HuH-7 (cell line): ENCODE measurements at regions not wholly inside any gene's neighbourhood (a gene's known extent, or its start where the extent isn't known, plus 50 kb on each side); places are given as distances from the start of the nearest gene placed in this dataset.

ENCODE experiments used
- DNase-seq: peaks from one replicate; pipeline ENCODE4 v3.0.0; 2011; ENCODE audit warnings: low spot score

DNA sequence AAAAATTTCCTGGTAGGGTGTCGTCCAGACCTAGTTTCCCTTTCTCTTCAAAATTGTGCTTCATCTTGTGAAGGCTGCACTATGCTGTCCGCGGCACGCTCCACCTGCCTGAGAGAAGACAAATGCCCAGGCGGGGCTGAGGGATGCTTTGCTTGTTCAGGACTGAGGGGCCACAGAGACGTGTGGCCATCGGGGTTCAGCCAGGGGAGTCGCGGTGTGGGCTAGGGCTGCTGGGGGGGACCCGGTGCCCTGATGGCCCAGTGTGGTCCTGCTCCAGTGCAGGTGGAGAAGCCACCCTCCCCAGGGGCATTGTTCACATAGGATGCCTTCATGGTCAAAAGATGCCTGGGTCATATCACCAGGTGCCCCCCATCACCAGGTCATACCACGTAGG lies 107.8 kb upstream of the SHH start:
- DNase-seq = no peak

DNA sequence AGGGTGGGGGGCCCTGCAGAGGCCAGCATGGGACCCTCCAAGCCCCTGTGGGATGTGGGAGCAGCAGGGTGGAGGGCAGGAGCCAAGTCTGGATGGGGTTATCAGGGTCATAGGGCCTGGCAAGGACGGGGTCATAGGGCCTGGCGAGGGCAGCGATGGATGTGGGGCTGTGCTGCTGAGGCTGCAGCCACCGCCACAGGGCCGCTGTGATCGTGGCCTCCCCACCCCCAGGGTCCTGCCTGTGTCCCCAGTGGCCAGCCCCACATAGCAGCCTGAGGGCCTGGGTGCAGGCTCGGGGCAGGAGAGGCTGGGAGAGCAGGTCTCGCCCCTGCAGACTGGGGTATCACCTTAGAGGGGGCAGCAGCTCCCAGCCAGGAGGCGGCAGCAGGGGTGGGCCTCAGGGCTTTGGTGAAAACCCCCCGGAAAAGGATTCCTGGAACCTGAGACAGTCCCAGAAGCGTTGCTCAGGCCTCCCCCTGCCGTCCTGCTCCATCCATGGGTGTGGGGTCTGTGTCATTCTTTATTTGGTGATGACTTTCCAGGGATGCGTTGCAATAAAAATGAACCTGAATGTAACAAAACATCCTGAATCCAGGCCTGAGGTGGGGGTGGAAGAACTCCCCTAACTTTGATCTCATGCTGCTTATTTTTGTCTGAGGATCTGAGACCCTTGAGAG lies 107.3 kb upstream of the SHH start:
- DNase-seq = peak; percentile 32

DNA sequence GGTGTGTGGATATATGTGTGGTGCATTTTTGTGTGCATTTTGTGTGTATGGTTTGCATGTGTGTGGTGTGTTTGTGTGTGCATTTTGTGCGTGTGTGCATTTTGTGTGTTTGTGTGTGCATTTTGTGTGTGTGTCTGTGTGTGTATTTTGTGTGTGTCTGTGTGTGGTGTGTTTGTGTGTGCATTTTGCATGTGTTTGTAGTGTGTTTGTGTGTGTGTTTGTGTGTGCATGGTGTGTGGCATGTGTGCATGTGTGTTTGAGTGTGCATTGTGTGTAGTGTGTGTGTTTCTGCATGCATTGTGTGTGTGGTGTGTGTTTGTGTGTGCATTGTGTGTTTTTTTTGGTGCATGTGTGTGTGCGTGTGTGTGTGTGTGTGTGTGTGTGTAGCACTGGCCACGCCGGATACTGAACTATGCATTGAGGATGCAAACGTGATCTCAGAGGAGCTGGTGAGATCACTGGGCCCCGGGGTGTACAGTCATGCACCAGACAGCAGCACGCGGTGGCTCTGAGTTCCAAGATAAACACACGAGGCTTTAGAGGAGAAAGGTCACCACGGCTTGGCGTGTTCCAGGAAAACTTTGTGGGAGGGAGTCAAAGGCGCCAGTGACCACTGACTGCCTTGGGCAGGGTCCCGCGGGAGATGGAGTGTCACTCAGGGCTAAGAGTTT lies 106.6 kb upstream of the SHH start:
- DNase-seq = peak; percentile 70

- DNase-seq = no peak
These were observed 105.7 kb upstream of the SHH start for GRCh38 chr7:155917836-155918430.

GRCh38 chr7:155916926-155917655 lies 104.8 kb upstream of the SHH start:
- no peak for DNase-seq

DNA sequence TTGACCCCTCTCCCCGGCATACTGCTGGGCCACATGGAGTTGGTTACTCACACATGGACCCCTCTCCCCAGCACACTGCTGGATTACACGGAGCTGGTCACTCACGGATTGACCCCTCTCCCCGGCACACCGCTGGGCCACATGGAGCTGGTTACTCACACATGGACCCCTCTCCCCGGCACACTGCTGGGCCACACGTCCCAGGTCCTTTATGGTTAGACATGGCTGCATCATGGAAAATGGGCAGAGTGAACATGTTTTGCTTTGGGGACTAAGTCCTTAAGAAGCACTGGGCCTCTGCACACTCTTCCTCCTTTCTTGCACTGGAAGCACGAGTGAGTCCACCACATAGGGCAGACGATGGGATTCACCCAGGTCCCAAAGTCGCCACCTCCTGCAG lies 102.1 kb upstream of the SHH start:
- DNase-seq = no peak

- DNase-seq = no peak
These were observed 101.5 kb upstream of the SHH start for GRCh38 chr7:155913719-155914118.

- no peak for DNase-seq
These were observed 101.0 kb upstream of the SHH start for GRCh38 chr7:155913291-155913690.

DNA sequence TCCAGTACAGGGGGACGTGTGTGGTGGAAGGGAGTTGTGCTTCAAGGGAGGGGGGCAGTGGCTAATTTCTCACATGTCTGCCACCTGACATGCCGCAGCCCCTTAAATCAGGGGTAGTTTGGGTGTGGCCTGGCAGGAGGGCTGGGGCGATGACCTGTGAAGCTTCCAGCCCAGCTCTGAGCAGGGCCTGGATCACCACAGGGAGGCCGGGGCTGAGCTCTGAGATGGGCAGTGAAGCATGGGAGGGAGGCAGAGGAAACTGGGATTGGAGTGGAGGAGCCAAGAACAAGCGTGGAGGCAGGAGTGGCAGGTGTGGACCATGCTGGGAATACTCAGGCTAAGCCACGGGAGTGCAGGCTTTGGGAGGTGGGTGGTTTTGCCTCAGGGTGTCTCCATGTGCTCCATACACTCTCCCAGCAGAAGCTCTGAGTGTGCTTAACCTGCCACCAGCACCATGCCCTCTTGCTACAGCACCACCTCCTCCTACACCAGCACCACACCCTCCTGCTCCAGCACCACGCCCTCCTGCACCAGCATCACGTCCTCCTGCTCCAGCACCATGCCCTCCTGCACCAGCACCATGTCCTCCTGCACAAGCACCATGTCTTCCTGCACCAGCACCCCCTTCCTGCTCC lies 99.3 kb upstream of the SHH start:
- DNase-seq = no peak

DNA sequence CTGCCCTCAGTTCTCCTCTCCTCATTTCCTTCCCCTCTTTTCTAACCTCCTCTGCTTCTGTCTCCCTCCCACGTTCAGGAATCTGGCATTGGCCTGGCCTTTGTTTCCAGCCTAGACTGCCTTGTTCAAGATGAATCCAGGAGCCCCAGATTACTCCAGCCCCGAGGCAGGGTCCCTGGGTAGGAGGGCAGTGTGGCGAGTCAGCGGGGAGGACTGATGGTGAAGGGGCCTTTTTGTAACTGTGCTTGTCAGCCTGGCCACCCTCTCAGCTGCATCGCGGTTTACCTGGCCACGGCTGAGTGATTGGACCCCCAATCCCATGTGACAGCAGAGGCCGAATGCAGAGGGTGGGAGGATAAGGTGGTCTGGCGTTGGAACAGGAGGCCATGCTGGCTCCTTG lies 96.1 kb upstream of the SHH start:
- DNase-seq = no peak

DNA sequence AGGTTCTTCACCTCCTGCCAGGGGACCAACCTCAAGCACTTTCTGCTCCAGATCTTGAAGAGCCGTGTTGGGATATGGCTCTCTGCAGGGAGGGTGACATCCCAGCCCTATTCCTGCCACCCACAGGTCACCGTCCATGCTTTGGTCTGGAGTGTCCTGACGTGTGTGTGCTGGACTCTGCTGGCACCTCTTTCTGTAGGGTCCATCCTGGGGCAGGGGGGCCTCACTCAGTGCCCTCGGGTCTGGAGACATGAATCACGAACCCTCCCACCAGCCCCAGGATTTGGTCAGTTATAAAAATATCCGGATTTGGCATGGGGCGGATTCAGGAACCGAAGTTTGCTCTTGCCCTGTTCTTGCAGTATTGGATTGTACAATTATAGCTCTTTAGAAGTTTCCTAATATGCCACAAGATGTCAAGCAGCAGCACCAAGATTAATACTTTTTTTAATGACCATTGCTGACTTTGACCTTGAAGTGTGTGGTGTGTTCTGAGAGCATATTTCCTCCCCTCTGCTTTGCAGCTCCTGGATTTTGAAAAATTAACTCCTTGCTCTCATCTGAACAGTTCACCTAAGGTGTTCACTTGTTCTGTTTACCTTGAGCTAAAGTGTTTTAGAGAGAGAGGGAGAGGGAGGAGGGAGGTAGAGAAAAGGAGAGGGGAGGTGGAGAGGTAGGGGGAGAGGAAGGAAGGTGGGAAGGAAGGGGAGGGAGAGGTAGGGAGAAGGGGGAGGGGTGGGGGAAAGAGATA lies 95.4 kb upstream of the SHH start:
- DNase-seq = no peak

GRCh38 chr7:155901176-155901575 lies 88.9 kb upstream of the SHH start:
- no peak for DNase-seq

DNA sequence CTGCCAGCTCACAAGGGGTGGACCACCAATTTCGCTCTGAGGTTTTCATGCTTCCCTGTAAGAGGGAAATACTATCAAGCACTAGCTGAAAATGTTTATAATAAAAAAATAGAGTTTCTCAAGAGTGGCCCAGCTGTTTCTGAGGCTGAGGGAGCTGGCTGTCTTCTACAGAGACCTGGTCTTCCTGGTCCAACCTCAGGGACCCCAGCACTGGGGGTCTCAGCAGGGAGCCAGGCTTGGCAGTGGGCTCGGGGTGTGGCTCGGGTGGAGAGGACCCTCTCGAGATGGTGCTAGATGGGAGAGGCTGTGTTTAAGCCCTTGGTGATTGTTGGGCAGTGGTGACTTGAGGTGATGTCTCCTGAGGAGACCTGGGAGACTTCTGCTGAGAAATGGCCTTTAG lies 87.3 kb upstream of the SHH start:
- DNase-seq = no peak

DNA sequence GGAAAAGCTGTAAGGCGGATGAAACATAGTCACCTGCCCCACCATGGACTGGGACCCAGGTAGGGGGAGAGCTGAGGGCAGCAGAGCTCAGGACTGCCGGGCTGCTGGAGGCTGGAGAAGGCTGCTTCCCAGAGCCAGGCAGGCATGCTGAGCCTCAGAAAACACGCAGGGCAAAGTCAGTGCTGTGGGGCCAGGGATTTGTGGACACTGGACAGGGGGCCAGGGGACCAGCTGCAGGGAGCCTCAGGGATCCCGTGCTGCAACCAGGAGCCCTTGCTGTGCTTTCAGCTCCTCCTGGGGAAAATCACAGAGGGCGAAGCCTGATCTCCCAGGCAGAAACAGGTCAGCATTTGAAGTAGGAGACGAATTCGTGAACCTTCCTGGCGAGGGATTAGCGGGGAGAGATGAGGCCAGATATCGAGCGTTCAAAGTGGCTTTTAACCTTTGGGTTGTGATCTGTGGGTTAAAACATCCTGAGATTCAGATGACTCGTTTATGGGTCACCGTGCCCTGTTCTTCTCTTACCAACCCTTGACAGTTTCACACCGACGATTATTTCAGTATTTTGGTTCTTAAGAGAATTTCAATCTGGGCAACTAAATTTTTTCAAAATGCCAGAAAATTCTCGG lies 85.6 kb upstream of the SHH start:
- no peak for DNase-seq

- DNase-seq = no peak
These were observed 84.4 kb upstream of the SHH start for GRCh38 chr7:155896531-155897263.

DNA sequence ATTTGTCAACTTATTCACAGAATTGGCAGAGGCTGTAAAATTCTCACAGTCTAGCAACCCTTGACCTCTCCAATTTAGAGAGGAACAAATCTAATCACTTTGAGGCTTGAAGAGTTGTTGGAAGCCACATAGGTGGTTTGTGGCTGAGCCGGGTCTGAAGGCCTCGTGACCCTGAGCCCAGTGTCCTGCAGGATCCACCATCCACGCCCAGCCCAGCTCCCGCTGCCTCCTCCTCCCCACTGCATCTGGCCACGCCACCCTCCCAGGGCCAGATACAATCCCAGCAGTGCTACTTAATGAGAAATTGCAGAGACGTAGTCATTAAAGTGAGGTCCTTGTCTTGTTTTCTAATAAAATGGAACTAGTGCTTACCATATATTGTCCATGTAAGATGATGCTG lies 81.4 kb upstream of the SHH start:
- no peak for DNase-seq

- DNase-seq = no peak
These were observed 80.9 kb upstream of the SHH start for GRCh38 chr7:155893176-155893575.

DNA sequence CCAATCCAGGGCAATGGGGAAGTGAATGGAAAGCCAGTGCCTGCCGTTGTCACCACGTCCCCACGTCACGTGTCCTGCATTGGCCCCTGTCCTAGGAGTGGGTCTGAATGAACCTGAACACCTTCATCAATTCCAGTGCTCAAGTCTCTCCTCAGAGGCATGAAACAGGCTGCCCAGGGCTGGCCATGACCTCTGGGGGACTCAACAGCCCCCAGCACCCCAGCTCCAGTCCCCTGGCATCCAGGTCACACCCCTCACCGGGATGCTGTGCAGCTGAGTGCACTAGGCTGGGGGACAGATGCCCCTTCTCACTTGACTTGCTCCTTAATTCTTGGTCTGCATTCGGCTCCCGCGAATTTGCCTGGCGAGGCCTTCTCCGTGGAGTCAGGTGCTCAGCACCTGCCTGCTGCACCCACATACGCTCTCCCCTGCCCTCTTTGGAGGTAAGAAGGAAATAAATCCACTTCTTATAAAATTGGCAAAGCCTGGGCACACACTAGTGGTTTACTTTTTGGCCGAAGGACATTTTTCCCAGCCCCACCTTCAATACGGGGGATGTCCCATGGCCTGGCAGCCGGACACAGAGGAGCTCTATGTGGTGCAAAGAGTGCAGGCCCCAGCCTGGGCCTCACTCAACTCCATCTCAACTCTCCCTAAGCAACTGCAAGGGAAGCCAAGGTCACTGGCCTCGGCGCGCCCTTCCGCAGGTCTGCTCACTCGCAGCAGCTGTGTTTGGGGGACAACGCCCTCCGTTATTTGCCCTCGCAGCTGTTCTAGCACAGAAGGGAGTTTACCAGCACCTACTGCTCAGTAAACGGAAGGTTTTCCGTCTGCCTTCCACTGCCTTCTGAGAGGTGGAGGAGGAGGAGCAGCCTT lies 77.6 kb upstream of the SHH start:
- DNase-seq = no peak

DNA sequence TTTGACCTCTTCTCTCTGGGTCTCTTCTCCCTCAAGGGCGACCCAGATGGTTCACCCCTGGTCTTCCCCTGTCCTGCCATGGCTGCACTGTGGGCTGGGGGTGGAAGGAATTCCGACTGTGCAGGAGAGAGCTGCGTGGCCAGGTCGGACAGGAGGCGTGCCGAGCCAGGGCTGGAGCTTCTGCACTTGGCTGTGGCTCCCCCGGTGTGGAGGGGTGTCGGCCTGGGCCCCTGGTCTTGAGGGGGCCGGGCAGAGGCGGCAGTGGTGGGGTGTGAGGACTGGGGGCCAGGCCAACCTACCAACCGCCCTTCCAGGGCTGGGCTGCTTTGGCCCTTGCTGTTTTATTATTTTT lies 74.9 kb upstream of the SHH start:
- no peak for DNase-seq
